GM03348 (cell line): ENCODE measurements at regions not wholly inside any gene's neighbourhood (a gene's known extent, or its start where the extent isn't known, plus 50 kb on each side); places are given as distances from the start of the nearest gene placed in this dataset.
"Not testable (repeated sequence)": the region's sequence is repeated elsewhere in the genome, so short reads cannot be mapped to it uniquely, and the experiment has no call there.

Experiments
- DNase-seq: peaks from one replicate; pipeline ENCODE4 v3.0.0; 2012; ENCODE audit warnings: low spot score

DNA sequence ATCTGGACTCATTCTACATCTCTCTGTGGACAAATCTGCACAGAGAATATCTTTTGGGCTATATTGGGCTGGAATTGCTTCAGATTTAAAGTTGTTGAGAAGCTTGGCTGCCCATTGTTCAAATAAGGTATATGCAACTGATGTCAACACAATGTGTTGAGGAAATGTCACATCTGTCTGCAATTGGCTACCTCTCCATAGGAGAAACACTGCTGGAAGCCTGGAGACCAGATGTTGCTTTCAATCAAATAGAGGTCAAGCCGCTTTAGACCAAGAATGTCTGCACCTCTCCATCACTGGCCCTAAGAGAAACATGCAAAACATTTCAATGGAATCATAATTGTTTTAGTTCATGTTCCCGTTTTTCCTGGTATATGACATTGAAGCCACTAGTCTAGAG, 720.2 kb downstream of the SLC4A3 start:
- DNase-seq, result no peak

DNA sequence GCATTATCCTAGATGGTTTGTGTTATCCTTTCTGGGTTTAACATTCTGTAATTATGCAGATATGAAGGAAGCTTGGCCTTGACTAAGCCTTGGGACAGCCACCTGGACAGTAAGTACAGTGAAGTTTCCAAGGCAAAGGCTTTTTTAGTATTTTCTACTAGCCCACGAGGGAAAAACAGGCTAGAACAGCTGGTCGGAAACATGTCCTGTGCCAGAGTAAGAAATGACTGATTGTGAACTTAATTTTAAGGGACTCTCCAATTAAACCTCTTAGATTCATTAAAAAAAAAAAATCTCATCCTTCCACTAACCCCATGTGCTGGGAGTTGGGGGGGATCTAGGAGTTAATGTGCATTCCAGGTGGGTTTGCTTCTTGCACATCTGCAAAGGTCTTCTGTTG, 720.8 kb downstream of the SLC4A3 start:
- DNase-seq, result no peak

DNA sequence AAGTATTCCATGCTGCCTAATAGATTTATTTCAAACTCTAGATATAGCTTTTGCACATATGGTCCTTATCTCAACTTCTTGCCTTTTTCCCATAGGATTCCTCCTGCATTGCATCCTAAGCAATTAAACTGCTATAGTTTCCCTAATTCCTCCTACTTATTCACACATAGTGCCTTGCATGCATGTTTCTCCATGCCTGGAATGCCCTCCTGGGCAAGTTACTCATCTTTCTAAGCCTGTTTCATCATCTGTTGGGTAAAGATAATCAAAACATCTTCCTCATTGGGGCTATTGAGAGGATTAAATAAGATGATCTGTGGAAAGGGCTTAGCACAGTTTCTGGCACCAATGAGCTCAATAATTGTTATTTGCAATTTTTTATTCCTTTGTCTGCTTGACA, 726.5 kb downstream of the SLC4A3 start:
- no peak for DNase-seq

DNA sequence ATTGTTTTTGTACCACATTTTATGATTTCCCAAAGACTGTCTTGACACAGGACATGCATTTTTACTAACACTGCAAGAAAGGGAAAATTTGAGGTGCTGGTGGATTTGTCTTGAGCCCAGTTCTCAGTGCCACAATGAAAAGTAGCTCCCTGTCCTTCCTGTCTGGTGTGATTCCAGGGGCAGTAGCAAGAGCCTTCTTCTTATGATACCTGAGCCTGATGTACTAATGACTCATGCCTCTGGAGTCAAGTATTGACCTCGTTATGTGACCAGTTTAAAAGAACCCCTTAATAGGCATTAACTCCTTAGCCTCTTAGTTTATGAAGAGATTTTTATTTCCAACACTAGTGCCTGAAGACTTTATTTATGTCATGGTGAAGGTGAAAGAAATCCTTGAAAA, 728.6 kb downstream of the SLC4A3 start:
- no peak for DNase-seq

DNA sequence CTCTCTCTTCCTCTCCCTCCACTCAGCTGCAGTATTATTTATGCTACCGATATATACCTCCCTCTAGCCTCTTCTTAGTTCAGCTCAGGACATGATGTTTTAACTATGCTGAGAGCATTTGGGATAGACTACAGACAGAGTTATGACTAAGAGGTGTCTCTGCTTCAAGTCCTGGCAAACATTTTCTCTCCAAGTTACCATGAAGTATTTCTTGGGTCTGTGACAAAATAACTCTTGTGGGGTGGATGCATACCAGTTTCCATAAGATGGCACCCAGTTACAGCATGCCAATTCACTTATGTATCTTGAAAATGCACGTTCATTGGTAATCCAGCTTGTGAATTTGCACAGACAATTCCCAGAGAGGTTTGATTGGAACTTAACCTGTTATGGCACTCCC, 737.6 kb downstream of the SLC4A3 start:
- DNase-seq, result peak; percentile 12

DNA sequence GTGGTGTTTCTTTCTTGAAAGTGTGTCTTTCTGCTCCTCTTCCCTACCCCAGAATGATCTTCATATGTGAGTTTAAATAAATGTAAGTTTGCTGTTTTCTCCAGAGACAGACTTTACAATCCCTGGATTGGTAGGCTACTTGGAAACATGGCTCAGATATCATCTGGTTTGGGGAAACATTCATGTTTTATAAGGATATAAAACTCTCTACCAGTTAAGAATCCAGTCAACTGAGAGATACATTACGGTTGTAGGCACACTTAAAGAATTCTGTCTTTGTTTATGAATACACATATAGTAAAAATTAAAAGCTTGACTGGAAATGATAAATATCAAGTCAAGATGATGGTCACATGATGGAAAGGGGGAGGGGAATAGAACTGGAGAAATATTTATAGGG, 739.3 kb downstream of the SLC4A3 start:
- no peak for DNase-seq

DNA sequence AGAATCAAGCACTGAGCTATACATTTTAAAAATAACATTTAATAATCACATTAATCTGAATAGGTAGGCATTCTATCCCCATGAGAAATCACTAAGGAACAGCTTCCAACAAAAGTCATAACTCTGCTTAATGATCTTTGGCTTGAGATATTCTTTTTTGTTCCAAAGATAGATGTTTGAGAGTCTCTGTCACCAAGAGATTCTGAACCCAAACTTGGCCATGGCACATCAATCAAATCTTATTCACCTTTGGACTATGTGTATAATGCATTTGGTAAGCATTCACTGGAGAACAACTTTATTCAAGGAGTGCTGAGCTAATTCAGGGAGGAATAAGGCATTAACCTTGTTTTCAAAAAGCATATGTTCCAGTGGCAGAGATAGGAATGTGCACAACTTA, 743.3 kb downstream of the SLC4A3 start:
- DNase-seq, result no peak

DNA sequence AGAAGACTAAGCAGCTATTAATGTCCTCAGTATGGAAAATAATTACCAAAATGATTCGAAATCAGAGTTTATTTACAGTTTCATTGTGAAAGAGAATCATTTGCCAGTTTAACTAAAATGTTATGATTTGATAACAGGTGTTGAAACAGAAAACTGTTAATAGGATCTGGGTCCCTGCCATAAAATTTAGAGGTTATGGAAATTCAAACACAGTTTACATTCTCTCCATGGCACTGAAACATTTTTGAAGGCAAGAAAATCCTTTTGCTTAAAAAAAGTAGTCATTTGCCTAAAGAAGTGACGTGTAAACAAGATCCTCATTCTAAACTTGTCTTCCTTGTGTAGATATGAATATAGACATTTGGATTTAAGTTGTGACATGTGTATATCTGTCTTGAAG, 743.8 kb downstream of the SLC4A3 start:
- DNase-seq, result no peak

DNA sequence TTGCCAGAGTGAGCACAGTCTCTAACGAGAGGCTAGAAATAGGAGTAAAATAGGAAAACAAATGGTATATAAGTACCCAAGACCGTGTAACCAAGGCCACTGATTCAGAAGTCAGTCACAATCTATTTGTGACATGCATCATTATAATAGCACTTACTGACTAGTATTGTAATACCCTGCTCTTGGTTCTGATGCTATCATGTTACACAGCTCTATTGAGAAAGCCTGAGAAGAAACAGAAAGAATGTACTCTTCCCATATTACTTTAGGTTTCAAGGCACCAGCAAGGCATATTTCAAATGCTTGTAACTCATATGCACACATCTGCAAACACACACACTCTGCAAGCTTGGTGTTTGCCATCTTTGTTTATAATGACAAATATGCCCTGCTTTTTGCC, 746.4 kb downstream of the SLC4A3 start:
- no peak for DNase-seq

DNA sequence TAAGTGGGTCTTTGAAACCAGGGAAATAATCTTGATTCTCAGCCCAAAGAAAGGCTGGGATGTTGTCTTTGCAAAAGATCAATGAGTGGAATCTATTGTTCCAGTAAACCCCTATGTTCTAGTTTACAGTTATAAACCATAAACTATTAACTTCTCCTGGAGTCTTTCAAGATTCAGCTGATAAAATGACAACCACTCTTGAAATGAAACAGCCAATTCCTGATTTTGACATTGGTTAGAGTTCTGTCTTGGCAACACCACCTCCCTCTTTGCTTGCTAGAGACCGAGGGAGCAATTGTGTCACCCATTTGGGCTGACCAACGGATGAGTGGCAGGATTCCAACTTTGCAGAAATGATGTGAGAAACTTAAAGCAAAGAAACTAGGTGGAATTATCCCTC, 746.9 kb downstream of the SLC4A3 start:
- no peak for DNase-seq

DNA sequence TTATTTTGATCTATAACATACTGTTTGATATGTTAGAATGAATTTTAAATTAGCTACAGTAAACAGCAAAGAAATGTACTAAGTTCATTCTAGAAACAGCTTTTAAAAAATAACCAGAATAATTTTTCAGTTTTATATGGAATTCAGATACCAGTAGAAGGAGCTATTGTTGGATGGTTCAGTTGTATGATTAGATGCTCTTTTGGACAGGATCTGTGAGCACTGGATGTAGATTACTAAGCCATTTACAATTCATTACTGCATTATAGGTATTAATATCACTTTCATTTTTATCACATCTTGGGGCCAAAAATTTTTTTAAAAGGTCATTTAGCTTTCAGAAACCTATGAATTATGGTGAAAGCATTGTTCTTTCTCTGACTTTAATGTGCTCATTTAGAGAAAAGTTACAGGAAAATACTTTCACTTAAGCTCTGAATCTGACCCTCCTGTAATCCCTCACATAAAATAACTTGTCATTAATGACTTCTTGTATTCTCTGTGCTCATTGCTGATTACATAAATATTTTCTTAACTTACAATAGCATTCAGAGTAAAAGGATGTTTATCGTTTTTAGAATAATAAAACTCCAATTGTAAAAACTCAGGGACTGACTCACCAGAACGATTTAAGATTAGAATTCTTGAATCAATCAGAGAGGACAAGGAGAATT, 750.2 kb downstream of the SLC4A3 start:
- no peak for DNase-seq

DNA sequence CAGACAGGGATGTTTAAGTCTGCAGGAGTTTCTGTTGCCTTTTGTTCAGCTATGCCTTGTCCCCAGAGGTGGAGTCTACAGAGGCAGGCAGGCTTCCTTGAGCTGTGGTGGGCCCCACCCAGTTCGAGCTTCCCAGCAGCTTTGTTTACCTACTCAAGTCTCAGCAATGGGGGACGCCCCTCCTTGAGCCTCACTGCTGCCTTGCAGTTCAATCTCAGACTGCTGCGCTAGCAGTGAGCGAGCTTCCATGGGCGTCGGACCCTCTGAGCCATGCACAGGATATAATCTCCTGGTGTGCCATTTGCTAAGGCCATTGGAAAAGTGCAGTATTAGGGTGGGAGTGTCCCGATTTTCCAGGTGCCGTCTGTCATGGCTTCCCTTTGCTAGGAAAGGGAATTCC, 760.3 kb downstream of the SLC4A3 start:
- DNase-seq, result not testable (repeated sequence)

DNA sequence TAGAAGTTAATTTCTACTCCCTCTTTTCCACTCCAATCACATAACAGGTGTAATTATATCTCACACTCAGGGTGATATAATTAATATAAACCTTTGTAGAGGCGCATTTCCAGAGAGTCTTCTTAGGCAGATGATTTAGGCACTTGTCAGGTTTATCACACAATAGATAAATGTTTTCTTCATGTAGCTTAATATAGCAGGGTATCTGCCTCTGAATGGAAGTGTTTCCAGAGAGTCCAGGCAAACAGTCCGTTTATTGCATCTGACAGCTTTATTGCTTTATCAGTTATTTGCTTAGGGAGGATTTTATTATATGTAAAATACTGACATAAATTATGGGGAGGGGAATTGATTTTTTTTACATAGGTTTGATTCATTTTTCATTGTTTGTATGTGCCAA, 766.3 kb downstream of the SLC4A3 start:
- DNase-seq, result no peak

DNA sequence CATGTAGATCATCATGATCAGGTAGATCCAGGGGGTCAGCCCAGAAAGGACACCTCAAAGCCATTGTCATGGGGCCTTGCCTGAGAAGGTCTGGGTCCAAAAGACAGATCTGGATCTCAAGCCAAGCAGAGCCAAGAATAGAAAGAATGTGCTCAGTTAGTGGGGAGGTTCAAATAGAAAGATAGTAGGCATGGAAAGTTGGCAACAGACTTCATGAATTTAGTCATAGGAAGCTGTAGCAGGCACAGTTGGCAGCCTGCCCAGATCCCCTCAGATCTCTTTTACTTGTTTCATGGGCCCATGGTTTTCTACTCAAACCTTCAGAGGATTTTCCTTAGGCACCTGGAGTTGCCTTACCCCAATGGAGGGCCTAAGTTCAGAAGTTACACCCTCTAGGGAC, 767.0 kb downstream of the SLC4A3 start:
- DNase-seq, result no peak

DNA sequence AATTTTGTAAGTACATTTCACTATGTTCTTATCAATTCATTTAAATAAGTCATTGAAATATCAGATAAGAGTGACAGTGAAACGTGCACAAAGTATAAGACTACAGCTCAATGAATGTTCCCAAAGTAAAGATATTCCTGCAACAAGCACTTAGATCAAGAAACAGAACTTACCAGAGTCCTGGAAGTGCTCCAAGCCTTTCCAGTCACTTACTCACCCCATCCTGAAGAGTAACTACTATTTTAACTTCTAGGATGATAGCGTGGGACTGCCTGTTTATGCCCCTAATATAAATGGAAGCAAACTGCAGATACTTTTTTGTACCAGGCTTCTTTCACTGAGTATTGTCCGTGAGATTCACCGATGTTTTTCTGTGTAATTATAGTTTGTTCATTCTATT, 768.9 kb downstream of the SLC4A3 start:
- peak; percentile 22 for DNase-seq

DNA sequence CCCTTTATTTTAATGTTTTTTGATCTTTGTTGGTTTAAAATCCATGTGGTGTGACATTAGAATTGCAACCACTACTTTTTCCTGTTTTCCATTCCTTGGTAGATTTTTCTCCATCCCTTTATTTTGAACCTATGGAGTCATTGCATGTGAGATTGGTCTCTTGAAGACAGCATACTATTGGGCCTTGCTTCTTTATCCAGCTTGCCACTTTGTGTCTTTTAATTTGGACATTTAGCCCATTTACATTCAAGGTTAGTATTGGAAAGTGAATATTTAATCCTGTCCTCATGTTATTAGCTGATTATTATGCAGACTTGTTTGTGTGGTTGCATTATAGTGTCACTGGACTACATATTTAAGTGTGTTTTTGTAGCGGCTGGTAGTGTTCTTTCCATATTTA, 782.9 kb downstream of the SLC4A3 start:
- no peak for DNase-seq

DNA sequence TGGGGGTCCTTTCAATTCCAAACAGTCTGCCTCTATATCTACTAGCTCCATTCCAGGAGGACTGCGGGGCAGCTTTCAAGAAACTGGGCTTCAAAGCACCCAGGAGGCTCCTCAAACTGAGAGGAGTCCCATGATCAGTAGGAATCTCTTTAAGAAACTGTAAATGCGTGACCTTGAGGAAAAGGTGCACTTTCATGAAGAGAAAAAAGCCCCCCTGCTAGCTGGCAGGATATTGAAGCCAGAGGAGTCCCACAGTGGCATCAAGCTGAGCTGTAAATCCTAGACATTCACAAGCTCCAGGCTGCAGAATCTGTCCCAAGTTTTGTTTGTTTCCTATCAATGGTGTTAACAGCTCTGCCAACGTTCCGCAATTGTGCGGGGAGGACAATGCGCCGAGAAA, 790.1 kb downstream of the SLC4A3 start:
- no peak for DNase-seq

DNA sequence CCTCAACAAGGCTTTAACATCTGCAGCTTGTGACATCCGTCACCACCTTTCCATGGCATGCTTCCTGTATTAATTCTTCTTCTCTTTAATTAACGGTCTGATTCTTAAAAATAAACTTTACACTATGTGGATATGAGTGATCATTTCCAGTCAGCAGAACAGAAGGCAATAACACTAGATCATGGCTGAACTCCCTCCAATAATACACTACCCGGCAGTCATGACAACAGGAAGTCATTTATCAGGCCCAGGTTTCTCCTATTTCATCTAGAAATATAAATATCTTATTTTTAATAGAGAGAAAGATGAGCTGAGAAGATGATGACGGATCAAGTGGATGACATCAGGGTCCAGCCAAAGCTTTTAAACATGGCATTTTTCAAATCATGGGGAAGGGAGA, 792.2 kb downstream of the SLC4A3 start:
- DNase-seq, result peak; percentile 12

DNA sequence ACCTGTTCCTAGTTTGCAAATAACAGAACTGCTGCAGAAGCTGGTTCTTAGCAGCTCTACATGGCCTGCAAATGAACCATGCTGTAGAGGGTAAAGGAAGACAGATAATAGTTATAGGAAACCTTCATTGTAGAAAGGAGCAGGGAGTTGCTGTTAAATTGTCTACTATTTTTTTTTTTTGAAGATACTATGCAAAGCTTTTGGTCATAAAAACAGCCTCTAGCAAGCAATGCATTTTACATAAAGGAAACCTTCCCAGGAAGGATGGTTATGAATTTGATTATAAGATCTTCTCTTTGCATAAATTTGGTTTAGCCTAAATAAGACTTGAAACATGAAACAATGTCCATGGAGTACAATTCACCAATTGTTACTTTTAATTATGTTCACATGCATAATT, 793.4 kb downstream of the SLC4A3 start:
- no peak for DNase-seq

DNA sequence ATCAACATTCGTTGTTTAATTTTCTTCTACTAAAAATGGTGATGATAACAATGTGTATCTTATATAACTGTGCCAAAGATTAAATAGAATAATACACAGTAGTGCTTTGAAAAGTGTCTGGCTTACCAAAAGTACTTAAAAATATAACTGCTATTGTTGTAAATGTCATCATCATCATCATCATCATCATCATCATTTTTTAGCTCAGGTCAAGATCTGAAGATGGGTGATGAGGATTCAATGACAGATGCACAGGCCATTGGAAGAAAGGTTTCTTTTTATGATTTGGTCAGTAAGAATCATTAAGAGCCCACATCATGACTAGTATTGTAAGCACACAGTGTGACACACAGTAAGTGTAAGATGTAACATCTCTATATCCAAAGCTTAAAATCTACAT, 795.2 kb downstream of the SLC4A3 start:
- no peak for DNase-seq

DNA sequence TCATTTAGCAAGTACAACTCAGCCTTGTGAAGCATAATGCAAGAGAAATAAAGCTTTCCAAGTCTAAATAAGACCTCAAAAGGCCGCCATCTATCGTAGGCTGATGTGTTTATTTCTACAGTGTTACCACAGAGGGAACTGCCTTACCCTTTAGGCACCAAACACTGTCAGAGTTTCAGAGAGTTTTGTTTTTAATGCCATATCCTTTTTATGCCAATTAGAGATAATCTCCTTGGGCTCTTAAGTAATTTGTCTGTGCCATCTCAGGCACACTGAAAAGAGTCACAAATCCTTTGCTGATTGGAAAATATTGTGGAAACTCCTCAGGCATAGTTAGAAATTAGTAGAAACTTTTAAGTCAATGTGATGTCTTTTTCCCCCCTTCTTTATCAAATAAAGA, 797.1 kb downstream of the SLC4A3 start:
- no peak for DNase-seq

DNA sequence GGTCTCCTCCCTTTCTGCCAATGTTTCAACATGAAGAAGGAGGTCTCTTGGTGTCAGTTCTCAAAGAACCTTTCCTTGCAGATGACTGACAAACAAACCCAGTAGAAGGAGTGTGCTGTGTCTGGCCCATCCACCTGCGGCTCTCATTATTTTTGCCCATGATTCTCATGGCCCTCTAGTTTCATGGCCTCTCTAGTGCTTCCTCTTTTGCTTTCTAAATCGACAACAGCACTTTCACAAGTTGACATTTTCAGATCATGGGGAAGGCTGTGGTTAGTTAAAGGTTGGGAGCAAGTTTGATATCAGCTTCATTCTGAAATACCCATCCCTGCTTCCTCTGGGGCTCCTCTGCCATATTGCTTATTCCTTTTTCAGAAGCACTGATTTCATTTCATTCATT, 805.2 kb downstream of the SLC4A3 start:
- no peak for DNase-seq

DNA sequence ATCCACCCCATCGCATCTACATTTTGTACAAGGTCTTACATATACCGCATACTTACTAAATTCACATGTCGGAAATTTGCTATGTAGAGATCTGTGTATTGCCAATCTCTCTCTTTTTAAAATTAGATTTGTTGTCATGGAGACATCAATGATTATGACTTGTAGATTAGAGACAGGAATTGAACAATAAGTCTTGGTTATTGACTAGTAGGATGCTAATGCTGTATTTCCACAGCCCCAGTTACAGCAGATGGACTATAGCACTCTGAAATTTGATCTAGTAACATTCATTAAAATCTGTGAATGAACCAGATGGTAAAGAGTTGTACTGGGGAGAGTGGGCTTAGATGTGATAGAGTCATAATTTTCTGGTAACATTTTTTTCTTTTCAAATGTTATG, 805.7 kb downstream of the SLC4A3 start:
- no peak for DNase-seq

DNA sequence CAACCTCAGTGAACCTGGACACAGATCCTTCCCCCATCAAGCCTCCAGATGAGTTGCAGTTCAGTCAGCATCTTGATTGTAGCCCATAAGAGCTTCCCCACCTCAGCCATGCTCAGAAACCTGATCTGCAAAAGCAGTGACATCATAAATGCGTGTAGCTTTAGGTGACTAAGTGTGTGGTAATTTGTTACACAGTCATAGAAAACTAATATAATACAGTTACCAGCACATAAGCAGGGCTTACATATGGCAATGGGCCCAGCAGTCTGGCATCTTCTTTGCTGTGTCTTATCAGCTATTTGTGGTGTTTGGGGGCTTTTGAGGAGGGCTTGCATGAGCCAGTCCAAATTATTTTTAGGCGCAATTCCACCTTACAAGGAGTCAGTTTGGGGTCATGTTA, 807.0 kb downstream of the SLC4A3 start:
- DNase-seq, result no peak

DNA sequence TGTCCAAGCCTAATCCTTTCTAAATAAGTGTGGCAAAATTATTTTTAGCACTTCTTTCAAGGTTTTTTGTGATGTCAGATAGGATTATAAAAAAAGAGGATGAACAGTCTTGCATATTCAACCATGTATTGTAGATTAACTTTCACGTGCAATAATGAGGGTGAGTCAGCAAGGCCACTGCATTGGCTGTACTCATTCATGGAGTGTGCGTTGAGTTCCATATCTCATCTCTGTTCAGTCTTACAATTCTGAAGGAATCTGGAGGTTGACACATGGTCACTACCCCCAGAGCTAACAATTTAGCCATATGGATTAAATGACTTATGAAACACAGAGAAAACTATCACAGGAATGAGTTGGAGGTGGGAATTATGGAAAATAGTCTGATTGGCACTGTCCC, 810.5 kb downstream of the SLC4A3 start:
- DNase-seq, result no peak
